ENCODE measurements at regions not wholly inside any gene's neighbourhood (a gene's known extent, or its start where the extent isn't known, plus 50 kb on each side); places are given as distances from the start of the nearest gene placed in this dataset.

- Histone ChIP-seq H3K36me3 (replicated peaks; ENCODE audit: insufficient read depth, low read length) (no peaks in the 10 kb centered on the region), H3K4me2 (ENCODE audit: low read depth, low read length) (no peak overlapping the region), H3K4me1 (ENCODE audit: low read length) (no peaks in the 10 kb centered on the region), H3F3A (ENCODE audit: insufficient read depth, low read length) (no peaks in the 10 kb centered on the region), H3K9me3 (replicated peaks; ENCODE audit: insufficient read depth, low read length) (no peaks in the 10 kb centered on the region), H3K9me2 (replicated peaks; ENCODE audit: insufficient read depth, low read length) (no peaks in the 10 kb centered on the region), H3K27me3 (replicated peaks; ENCODE audit: insufficient read depth, low read length) (no peaks in the 10 kb centered on the region), H3K4me3 (ENCODE audit: low read length) (no peak overlapping the region), H3K79me2 (ENCODE audit: low read length) (no peaks in the 10 kb centered on the region), H3K27ac (ENCODE audit: low read length) (no peak overlapping the region), H4K20me1 (ENCODE audit: insufficient read depth, low read length) (no peaks in the 10 kb centered on the region), H2AFZ (ENCODE audit: low read length) (no peak overlapping the region), H3K9ac (ENCODE audit: low read length) (no peak overlapping the region)
- DNase-seq = no peak
- TF ChIP-seq CTCF (IDR thresholded peaks at IDR 0.05; ENCODE audit: low read length) = no peak
- TF ChIP-seq EZH2phosphoT487 (IDR thresholded peaks at IDR 0.05; ENCODE audit: low read length) = no peak
- no peak for TF ChIP-seq EZH2 (optimal IDR thresholded peaks at IDR 0.05; ENCODE audit: low read depth, low read length)
Measured at GRCh38 chr3:1855841-1856240, 242.8 kb upstream of the CNTN4 start.

- Histone ChIP-seq H3K36me3 (replicated peaks; ENCODE audit: insufficient read depth, low read length) (no peaks in the 10 kb centered on the region), H3K9me2 (replicated peaks; ENCODE audit: insufficient read depth, low read length) (no peaks in the 10 kb centered on the region), H3K9me3 (replicated peaks; ENCODE audit: insufficient read depth, low read length) (no peaks in the 10 kb centered on the region), H3K27me3 (replicated peaks; ENCODE audit: insufficient read depth, low read length) (no peaks in the 10 kb centered on the region), H3K27ac (ENCODE audit: low read length) (no peak overlapping the region), H3K9ac (ENCODE audit: low read length) (no peak overlapping the region), H3K4me3 (ENCODE audit: low read length) (no peak overlapping the region), H3F3A (ENCODE audit: insufficient read depth, low read length) (no peaks in the 10 kb centered on the region), H3K4me1 (ENCODE audit: low read length) (no peaks in the 10 kb centered on the region), H2AFZ (ENCODE audit: low read length) (no peak overlapping the region), H3K4me2 (ENCODE audit: low read depth, low read length) (no peak overlapping the region), H3K79me2 (ENCODE audit: low read length) (no peaks in the 10 kb centered on the region), H4K20me1 (ENCODE audit: insufficient read depth, low read length) (no peaks in the 10 kb centered on the region)
- no peak for DNase-seq
- no peak for TF ChIP-seq EZH2 (optimal IDR thresholded peaks at IDR 0.05; ENCODE audit: low read depth, low read length)
- no peak for TF ChIP-seq EZH2phosphoT487 (IDR thresholded peaks at IDR 0.05; ENCODE audit: low read length)
- no peak for TF ChIP-seq CTCF (IDR thresholded peaks at IDR 0.05; ENCODE audit: low read length)
Measured at GRCh38 chr3:1870738-1871137, 227.9 kb upstream of the CNTN4 start.

- H3K9me3 ChIP-seq (replicated peaks; ENCODE audit: insufficient read depth, low read length) = no peaks in the 10 kb centered on the region
- no peaks in the 10 kb centered on the region for H3K27me3 ChIP-seq (replicated peaks; ENCODE audit: insufficient read depth, low read length)
- no peaks in the 10 kb centered on the region for H3F3A ChIP-seq (ENCODE audit: insufficient read depth, low read length)
- H3K4me3 ChIP-seq (ENCODE audit: low read length) = no peak overlapping the region
- H3K79me2 ChIP-seq (ENCODE audit: low read length) = no peaks in the 10 kb centered on the region
- no peak overlapping the region for H3K4me2 ChIP-seq (ENCODE audit: low read depth, low read length)
- no peak for DNase-seq
- H3K9me2 ChIP-seq (replicated peaks; ENCODE audit: insufficient read depth, low read length) = no peaks in the 10 kb centered on the region
- no peak overlapping the region for H3K27ac ChIP-seq (ENCODE audit: low read length)
- H4K20me1 ChIP-seq (ENCODE audit: insufficient read depth, low read length) = no peaks in the 10 kb centered on the region
- H3K9ac ChIP-seq (ENCODE audit: low read length) = no peak overlapping the region
- TF ChIP-seq EZH2phosphoT487 (IDR thresholded peaks at IDR 0.05; ENCODE audit: low read length) (no peak), EZH2 (optimal IDR thresholded peaks at IDR 0.05; ENCODE audit: low read depth, low read length) (no peak), CTCF (IDR thresholded peaks at IDR 0.05; ENCODE audit: low read length) (no peak)
- H2AFZ ChIP-seq (ENCODE audit: low read length) = no peak overlapping the region
- H3K36me3 ChIP-seq (replicated peaks; ENCODE audit: insufficient read depth, low read length) = no peaks in the 10 kb centered on the region
- no peaks in the 10 kb centered on the region for H3K4me1 ChIP-seq (ENCODE audit: low read length)
Measured at GRCh38 chr3:1883534-1883933, 215.1 kb upstream of the CNTN4 start.
